SK-N-SH treated with all-trans-retinoic acid at 6 μM for 48 hours (cell line): ENCODE measurements at regions not wholly inside any gene's neighbourhood (a gene's known extent, or its start where the extent isn't known, plus 50 kb on each side); places are given as distances from the start of the nearest gene placed in this dataset.

Experiments
- ESRRG ChIP-seq: fragments of 250-450 bp; sonication (Bioruptor Pico); IDR thresholded peaks from 2 replicates; pipeline ENCODE4 v1.6.1; 2021; ENCODE audit warnings: mild to moderate bottlenecking
- RARB ChIP-seq: fragments of 250-450 bp; sonication (Bioruptor Pico); IDR thresholded peaks from 2 replicates; pipeline ENCODE4 v1.8.0; 2021; ENCODE audit warnings: mild to moderate bottlenecking, moderate library complexity
- TF ChIP-seq, protein P1 (sequence below): fragments of 250-450 bp; sonication (Bioruptor Pico); IDR thresholded peaks from 2 replicates; pipeline ENCODE4 v1.8.0; 2020; ENCODE audit warnings: mild to moderate bottlenecking, moderate library complexity, borderline replicate concordance

GRCh38 chr2:196253116-196253480 is 81.7 kb upstream of the STK17B start:
- TF ChIP-seq, protein P1, sequence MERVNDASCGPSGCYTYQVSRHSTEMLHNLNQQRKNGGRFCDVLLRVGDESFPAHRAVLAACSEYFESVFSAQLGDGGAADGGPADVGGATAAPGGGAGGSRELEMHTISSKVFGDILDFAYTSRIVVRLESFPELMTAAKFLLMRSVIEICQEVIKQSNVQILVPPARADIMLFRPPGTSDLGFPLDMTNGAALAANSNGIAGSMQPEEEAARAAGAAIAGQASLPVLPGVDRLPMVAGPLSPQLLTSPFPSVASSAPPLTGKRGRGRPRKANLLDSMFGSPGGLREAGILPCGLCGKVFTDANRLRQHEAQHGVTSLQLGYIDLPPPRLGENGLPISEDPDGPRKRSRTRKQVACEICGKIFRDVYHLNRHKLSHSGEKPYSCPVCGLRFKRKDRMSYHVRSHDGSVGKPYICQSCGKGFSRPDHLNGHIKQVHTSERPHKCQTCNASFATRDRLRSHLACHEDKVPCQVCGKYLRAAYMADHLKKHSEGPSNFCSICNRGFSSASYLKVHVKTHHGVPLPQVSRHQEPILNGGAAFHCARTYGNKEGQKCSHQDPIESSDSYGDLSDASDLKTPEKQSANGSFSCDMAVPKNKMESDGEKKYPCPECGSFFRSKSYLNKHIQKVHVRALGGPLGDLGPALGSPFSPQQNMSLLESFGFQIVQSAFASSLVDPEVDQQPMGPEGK (CRISPR knock-in tag): no peak
- no peak for TF ChIP-seq RARB (CRISPR knock-in tag)
- no peak for TF ChIP-seq ESRRG (CRISPR knock-in tag)
